K562 (cell line): ENCODE measurements at regions not wholly inside any gene's neighbourhood (a gene's known extent, or its start where the extent isn't known, plus 50 kb on each side); places are given as distances from the start of the nearest gene placed in this dataset.

Experiments
- ATAC-seq: fragments of 200-7000 bp; cut with Tn5 transposase; 3 replicates; pipeline ENCODE4 v1.9.1; 2020; ENCODE audit warnings: moderate library complexity
- BruUV-seq: library from RNA; stranded (reverse); fragments of 400-500 nt; replicated peaks from 2 replicates; lab custom pipeline; 2021; lab: Mats Ljungman, UMichigan
- CTCF ChIA-PET: fragments of 300-600 bp; formaldehyde crosslinking; extraction: SDS; loops from one replicate; lab custom pipeline; 2021; ENCODE audit warnings: low intra/inter-chr PET ratio; lab: Yijun Ruan, JAX
- POLR2A ChIA-PET: fragments of 300-600, 350-650 bp; sonication (Branson Sonifier 250); formaldehyde crosslinking; extraction: SDS; loops from one replicate; lab custom pipeline; 2021; ENCODE audit warnings: antibody characterized with exemption, inconsistent platforms; lab: Yijun Ruan, JAX
- DNase-seq, 4 experiments: peaks; one replicate each; pipeline versions ENCODE4 v3.0.0 to v3.0.0-alpha.2; 2011 to 2018; ENCODE audit warnings: low spot score in 3 of 4, mixed read lengths in 3 of 4; ENCODE audit errors: extremely low read depth in 1 of 4
- FAIRE-seq: peaks from 2 replicates; lab custom pipeline; 2011; peaks lifted over from hg19 to GRCh38; lab: Jason Lieb, UNC
- H2AFZ ChIP-seq: 2 replicates; pipeline ENCODE4 v1.6.0; 2011; ENCODE audit warnings: low read depth, low read length, control low read depth, inconsistent platforms
- H3K27ac ChIP-seq: fragments of 200-600 bp; 3 replicates; pipeline ENCODE4 v1.8.0; 2011; ENCODE audit warnings: low read depth, mild to moderate bottlenecking, control low read depth, inconsistent platforms, low read length, moderate library complexity, mixed read lengths; ENCODE audit errors: extremely low read depth
- H3K27me3 ChIP-seq, 2 experiments: fragments of 300-600 bp in 1 of 2; 2 replicates in 1 of 2; 3 replicates in 1 of 2; pipeline versions ENCODE4 v1.6.0 to v1.8.0; 2011; ENCODE audit warnings: inconsistent platforms in 2 of 2, low read length in 2 of 2, mild to moderate bottlenecking in 1 of 2, mixed read lengths in 1 of 2, moderate library complexity in 1 of 2; ENCODE audit not compliant: control insufficient read depth in 2 of 2, insufficient read depth in 2 of 2
- H3K36me3 ChIP-seq: fragments of 300-600 bp; 3 replicates; pipeline ENCODE4 v1.8.0; 2011; ENCODE audit warnings: mild to moderate bottlenecking, low read length, inconsistent platforms; ENCODE audit not compliant: control insufficient read depth, insufficient read depth
- H3K4me1 ChIP-seq, 2 experiments: fragments of 200-600 bp in 1 of 2; replicated peaks in 1 of 2; 2 replicates in 1 of 2; 3 replicates in 1 of 2; pipeline versions ENCODE4 v1.5.1 to v1.8.0; 2011; ENCODE audit warnings: inconsistent platforms in 2 of 2, low read length in 2 of 2, mild to moderate bottlenecking in 1 of 2, mixed read lengths in 1 of 2, moderate library complexity in 1 of 2; ENCODE audit not compliant: control insufficient read depth in 2 of 2, insufficient read depth in 2 of 2
- H3K4me2 ChIP-seq: 2 replicates; pipeline ENCODE4 v1.6.1; 2011; ENCODE audit warnings: low read length, control low read depth, inconsistent platforms, mixed read lengths; ENCODE audit not compliant: insufficient read depth
- H3K4me3 ChIP-seq: fragments of 200-600 bp; sonication (generic), shearing (Covaris generic); 2 replicates; pipeline ENCODE4 v1.5.1; 2016; ENCODE audit warnings: control low read depth, inconsistent platforms
- H3K79me2 ChIP-seq: fragments of 200-600 bp; 3 replicates; pipeline ENCODE4 v1.8.0; 2011; ENCODE audit warnings: low read length, inconsistent platforms; ENCODE audit not compliant: control insufficient read depth, insufficient read depth
- H3K9ac ChIP-seq, 2 experiments: 2 replicates each; pipeline versions ENCODE4 v1.6.0 to v1.6.1; 2011; ENCODE audit warnings: low read depth in 2 of 2, low read length in 2 of 2, control low read depth in 1 of 2, inconsistent platforms in 1 of 2, mild to moderate bottlenecking in 1 of 2, mixed read lengths in 1 of 2; ENCODE audit not compliant: insufficient read depth in 1 of 2
- H3K9me1 ChIP-seq: one replicate; pipeline ENCODE4 v1.6.0; 2011; ENCODE audit warnings: inconsistent platforms, mild to moderate bottlenecking, low read length, moderate library complexity; ENCODE audit not compliant: control insufficient read depth, insufficient read depth
- H3K9me3 ChIP-seq: replicated peaks from 2 replicates; pipeline ENCODE4 v1.5.1; 2011; ENCODE audit warnings: low read depth, low read length, inconsistent platforms; ENCODE audit not compliant: control insufficient read depth, insufficient read depth
- H4K20me1 ChIP-seq: replicated peaks from 2 replicates; pipeline ENCODE4 v1.6.1; 2011; ENCODE audit warnings: low read length, inconsistent platforms, mixed read lengths; ENCODE audit not compliant: control insufficient read depth, insufficient read depth
- BCLAF1 ChIP-seq, 2 experiments: fragments of 450-650 bp in 1 of 2; IDR thresholded peaks; 2 replicates each; pipeline ENCODE4 v1.6.1; 2011 to 2017; ENCODE audit warnings: low read depth in 2 of 2, antibody characterized with exemption in 1 of 2, borderline replicate concordance in 1 of 2, low read length in 1 of 2, mild to moderate bottlenecking in 1 of 2, mixed read lengths in 1 of 2; ENCODE audit not compliant: control insufficient read depth in 1 of 2
- CEBPB ChIP-seq: fragments of 450-650 bp; IDR thresholded peaks from 2 replicates; pipeline ENCODE4 v1.6.1; 2016; ENCODE audit warnings: missing genetic modification characterization, missing compliant biosample characterization
- CEBPG ChIP-seq, 3 experiments: fragments of 200-800 bp in 1 of 3; sonication (Bioruptor generic) in 1 of 3; sonication (generic) in 1 of 3; formaldehyde crosslinking in 1 of 3; IDR thresholded peaks in 2 of 3; conservative IDR thresholded peaks in 1 of 3; 2 replicates each; pipeline versions ENCODE4 v1.6.1 to v1.8.0; 2016 to 2022; ENCODE audit warnings: missing compliant biosample characterization in 2 of 3, missing genetic modification characterization in 2 of 3, mild to moderate bottlenecking in 1 of 3, missing genetic modification reagents in 1 of 3
- CHD4 ChIP-seq: fragments of 200-600 bp; sonication (generic); IDR thresholded peaks from 3 replicates; pipeline ENCODE4 v1.6.1; 2012; ENCODE audit warnings: low read depth, mild to moderate bottlenecking, mixed read lengths, low read length, inconsistent platforms; ENCODE audit not compliant: insufficient read depth, insufficient replicate concordance, poor library complexity, severe bottlenecking
- HNRNPH1 ChIP-seq: fragments of 200-400 bp; formaldehyde crosslinking; optimal IDR thresholded peaks from 2 replicates; pipeline ENCODE3; 2017; ENCODE audit warnings: low read depth, mild to moderate bottlenecking, low read length, moderate library complexity
- MAFG ChIP-seq: fragments of 450-650 bp; conservative IDR thresholded peaks from 2 replicates; pipeline ENCODE4 v1.6.1; 2016; ENCODE audit warnings: missing genetic modification characterization, missing compliant biosample characterization
- RFX1 ChIP-seq: fragments of 450-650 bp; IDR thresholded peaks from 2 replicates; pipeline ENCODE4 v1.6.1; 2016; ENCODE audit warnings: mild to moderate bottlenecking, moderate library complexity
- SMC3 ChIP-seq: conservative IDR thresholded peaks from 2 replicates; pipeline ENCODE4 v1.6.1; 2011; ENCODE audit warnings: low read depth, low read length, improper control_type of control experiment; ENCODE audit not compliant: insufficient read depth
- ZMIZ1 ChIP-seq, 2 experiments: fragments of 150-350 bp in 1 of 2; IDR thresholded peaks; 2 replicates each; pipeline ENCODE4 v1.6.1; 2012 to 2016; ENCODE audit warnings: low read depth in 2 of 2, low read length in 2 of 2, mild to moderate bottlenecking in 1 of 2, moderate library complexity in 1 of 2
- ZNF431 ChIP-seq: sonication (generic); formaldehyde crosslinking; IDR thresholded peaks from 2 replicates; pipeline ENCODE4 v1.8.0; 2022; ENCODE audit warnings: mild to moderate bottlenecking, missing genetic modification reagents
- ZNF586 ChIP-seq: fragments of 450-650 bp; formaldehyde crosslinking; conservative IDR thresholded peaks from 2 replicates; pipeline ENCODE4 v1.4.0; 2020; ENCODE audit warnings: mild to moderate bottlenecking, moderate library complexity
- WGBS: fragments of 100-300 bp; shearing (Covaris generic); methylation state at CpG from one replicate; pipeline ENCODE4 v1.1.6; 2016; ENCODE audit warnings: low coverage, mixed read lengths; ENCODE audit not compliant: insufficient coverage; ENCODE audit errors: missing lambda C conversion rate; 5-methylcytosine and 5-hydroxymethylcytosine counted together
- in situ Hi-C: fragments of 300-500 bp; cut with MboI; formaldehyde crosslinking; loops from 4 replicates; pipeline ENCODE4 v1.15.0; 2018; ENCODE audit warnings: inconsistent platforms, mixed read lengths
- intact Hi-C: fragments of 100-400 bp; cut with micrococcal nuclease; formaldehyde crosslinking; loops from 2 replicates; pipeline ENCODE4 v1.14.2; 2022

DNA sequence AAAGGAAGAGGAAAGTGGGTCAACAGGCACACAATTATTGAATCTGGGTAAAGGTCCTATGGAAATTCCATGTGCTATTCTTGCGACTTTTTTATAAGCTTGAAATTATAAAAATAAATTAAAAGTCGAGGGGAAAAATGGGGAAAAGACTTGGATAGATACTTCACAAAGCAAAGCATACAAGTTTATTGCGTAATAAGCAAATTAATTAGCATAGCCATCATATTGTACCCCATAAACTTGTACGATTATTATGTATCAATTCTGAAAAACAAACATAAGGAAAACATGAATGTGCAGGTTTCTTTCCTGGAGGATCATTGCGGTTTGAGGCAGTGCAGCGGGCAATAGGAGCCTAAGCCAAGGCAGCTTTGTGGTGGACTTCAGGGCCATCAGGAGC, 351.6 kb upstream of the NOX3 start:
- H3K36me3 ChIP-seq = no peaks in the 10 kb centered on the region
- ATAC-seq = no peak
- no peaks in the 10 kb centered on the region for H3K9me3 ChIP-seq
- no peaks in the 10 kb centered on the region for H3K9me1 ChIP-seq
- no peak overlapping the region for H3K4me2 ChIP-seq
- FAIRE-seq = no peak
- no peak overlapping the region for H3K9ac ChIP-seq
- no peak for DNase-seq
- H3K4me1 ChIP-seq = no peaks in the 10 kb centered on the region
- intact Hi-C loops = no loop called here
- no peaks in the 10 kb centered on the region for H3K27me3 ChIP-seq
- no peaks in the 10 kb centered on the region for H4K20me1 ChIP-seq
- TF ChIP-seq CEBPG (CRISPR knock-in tag; IDR thresholded peaks at IDR 0.05) = no peak
- peak in 1 of 2 experiments; percentile 88; a peak in 2 of 4 replicates for TF ChIP-seq CEBPG (tag; conservative IDR thresholded peaks at IDR 0.05 in 1 of 2, IDR thresholded peaks at IDR 0.05 in 1 of 2)
- peak; percentile 47; the same call in 1 of the 2 replicates for TF ChIP-seq CEBPB (tag)
- no peak for TF ChIP-seq BCLAF1 (IDR thresholded peaks at IDR 0.05; ENCODE audit: borderline replicate concordance in 1 of 2, control insufficient read depth in 1 of 2, low read depth in 2 of 2, low read length in 1 of 2)
- TF ChIP-seq ZMIZ1 (IDR thresholded peaks at IDR 0.05; ENCODE audit: low read depth in 2 of 2, low read length in 2 of 2) = no peak
- TF ChIP-seq ZNF431 (CRISPR knock-in tag) = no peak
- TF ChIP-seq MAFG (tag) = no peak
- TF ChIP-seq CHD4 = no peak
- no peak for TF ChIP-seq RFX1
- no peak for TF ChIP-seq SMC3
- no peak for TF ChIP-seq HNRNPH1
- no peak for TF ChIP-seq ZNF586
- no peaks in the 10 kb centered on the region for H3K79me2 ChIP-seq
- no peak overlapping the region for H3K4me3 ChIP-seq
- 4% methylated on average over 6 of the region's 6 CpGs for WGBS
- in situ Hi-C loops = no loop called here
- H3K27ac ChIP-seq = no peak overlapping the region
- H2AFZ ChIP-seq = no peak overlapping the region
- CTCF ChIA-PET = no interaction called here
- no TSS peak for BruUV-seq
- POLR2A ChIA-PET = interaction anchor here (0.6 kb wide), 1 partner anchor 473 kb away, joined by 3 read pairs; no protein-coding TSS in a partner anchor
